ENCODE measurements at regions not wholly inside any gene's neighbourhood (a gene's known extent, or its start where the extent isn't known, plus 50 kb on each side); places are given as distances from the start of the nearest gene placed in this dataset.
"Not testable (repeated sequence)": the region's sequence is repeated elsewhere in the genome, so short reads cannot be mapped to it uniquely, and the experiment has no call there.

DNA sequence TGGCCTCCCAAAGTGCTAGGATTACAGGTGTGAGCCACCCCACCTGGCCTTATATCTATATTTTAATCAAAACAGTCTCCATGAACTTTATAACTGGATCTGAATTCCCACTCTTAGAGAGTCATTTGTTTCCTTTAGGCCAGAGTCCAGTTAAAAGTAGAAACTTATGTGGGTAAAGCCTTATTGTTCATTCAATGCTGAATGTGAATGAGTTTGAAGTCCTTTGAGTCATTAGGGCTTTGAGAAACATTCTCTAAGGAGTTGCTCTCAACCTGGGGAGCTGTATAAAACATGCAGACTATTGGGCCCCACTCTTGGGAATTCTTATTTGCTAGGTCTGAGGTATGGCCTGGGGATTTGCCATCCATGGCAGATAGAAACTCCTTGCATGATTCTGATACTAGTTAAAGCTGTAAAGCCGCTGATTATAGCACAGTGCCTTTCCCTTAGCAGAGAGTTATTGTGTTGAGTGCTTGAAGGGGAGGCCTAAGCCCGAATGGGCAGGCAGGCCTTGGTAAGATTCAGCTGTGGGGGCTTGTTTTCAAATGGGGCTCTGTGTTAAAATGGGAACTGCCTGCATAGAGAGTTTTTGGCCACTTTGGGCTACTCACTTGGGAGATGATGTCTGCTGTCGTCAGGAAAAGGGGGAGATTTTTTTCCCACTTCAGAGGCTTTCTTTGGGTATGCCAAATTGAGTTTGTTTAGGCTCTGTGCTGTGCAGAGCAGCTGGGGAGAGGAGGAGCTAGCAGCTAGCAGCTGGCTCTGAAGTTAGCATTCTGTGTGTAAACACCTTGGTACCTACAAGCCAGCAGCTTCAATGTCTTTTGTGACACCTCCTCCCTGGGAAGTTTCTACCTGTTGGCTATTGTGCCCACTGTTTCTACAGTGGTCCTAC lies 117.5 kb downstream of the DACT1 start:
- DNase-seq: no peak

DNA sequence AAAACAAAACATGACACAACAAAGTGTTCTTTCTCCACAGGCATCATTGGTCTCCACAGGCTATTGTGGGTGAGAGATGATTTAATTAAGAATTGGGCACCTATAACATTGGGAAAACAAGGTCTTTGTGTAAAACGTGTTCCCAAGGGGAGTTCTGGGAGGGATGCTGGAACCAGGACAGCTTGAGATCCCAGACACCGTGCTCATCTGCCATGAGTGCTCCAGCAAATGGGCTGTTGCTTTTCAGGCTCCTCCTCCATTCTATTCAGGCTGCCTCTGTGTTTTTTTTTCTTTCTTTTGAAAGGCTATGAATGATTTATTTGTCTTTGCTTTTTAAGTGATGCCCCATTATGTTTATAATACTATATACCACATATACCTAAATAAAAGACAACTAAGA lies 122.4 kb downstream of the DACT1 start:
- DNase-seq: no peak

DNA sequence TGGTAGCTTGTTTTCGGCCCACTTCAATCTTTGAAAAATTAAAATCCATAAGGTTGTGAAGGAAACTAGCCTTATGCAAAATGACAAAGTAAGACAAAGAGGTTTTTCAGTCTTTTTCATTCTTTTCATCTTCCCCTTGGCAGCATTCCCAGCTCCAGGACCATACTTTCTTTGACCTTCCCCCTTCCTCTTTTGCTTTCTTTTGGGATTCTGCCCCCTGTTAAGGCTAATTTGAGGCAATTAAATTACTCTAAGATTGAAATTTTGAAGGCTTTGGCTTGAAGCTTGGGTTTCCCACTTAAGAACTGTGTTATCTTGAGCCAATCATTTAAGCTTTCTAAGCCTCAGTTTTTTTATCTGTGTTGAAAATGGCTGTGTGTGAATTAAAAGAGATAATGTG lies 124.9 kb downstream of the DACT1 start:
- no peak for DNase-seq

DNA sequence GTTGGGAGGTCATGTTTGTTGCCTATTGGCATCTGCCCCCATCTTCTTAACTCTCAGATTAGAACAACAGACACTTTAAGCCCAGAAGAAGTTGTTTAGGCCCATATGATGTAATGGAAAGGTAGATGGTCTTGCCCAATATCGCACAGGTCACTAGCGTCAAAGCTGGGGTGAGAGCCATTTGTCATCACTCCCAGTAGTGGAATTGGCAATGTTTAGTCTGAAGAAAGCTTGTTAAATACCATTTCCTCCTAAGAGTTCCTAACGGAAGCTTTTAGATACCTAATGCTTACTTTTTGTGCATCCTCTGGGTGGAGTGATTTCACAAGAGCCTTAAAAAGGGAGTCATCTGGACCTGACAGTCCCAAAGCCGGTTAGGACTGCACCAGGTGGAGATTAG lies 125.4 kb downstream of the DACT1 start:
- DNase-seq: no peak

DNA sequence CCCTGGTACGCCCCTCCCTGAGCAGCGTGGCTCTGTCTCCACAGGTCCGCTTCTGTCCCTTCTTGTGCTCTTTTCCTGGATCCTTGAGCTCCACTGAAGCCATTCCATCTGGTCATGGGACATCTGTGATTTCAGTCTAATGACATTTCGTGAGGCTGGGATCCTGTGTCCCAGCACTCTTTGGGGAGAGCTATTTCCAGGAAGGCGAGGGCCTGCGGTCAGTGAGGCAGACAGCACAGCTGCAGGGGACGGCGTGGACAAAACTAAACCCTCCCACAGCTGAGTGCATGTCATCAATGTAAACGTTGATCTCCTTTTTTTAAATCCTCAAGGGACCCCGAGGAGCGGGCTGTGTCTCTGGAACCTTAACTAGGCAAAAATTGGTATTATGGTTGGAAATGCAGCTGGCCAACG lies 127.7 kb downstream of the DACT1 start:
- DNase-seq: no peak

DNA sequence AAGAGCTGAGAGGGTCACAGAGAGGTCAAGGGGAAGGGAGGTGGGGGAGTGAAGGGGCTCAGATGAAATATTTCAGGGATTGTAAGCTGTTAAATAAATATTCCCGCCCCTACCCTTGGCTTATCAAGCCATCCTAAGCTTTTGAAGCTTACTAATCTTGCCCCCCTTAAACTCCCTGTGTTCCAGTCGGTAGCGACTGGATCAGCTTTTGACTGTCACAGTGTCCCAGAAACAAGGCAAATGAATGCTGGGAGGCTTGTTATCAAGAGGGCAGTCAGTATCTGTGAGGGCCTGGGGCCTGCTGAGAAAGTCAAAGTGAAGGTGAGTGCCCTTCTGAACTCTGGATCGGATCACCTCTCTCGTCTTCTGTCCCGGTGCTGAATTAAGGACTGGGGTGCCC lies 128.1 kb downstream of the DACT1 start:
- DNase-seq: no peak

DNA sequence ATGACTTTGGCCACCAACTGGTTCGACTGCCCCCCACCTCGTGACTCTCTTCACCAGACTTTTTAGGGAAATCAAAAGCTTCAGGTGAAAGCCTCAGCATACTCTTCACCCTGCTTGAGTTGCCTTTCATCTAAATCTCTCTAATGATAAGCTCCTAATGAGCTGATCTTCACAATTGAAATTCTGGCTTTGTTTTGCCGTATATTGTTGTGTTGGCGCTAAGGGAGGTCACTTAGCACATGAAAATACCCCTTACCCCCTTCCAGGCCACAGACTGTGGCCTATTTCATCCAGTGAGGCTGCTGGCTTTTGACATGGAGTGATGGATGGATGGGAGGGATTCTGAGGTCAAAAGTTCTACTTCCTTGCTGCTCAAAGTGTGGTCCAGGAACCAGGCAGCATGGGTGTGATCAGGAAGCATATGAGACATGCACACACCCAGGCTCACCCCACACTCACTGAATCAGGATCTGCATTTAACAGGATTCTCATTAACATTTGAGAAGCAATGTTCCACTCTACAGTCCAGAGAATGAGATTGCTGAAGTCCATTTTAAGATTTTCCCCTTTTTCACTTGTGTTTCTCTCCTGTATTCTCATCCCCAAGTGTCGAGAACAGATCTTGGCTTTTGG lies 131.4 kb downstream of the DACT1 start:
- DNase-seq: no peak

DNA sequence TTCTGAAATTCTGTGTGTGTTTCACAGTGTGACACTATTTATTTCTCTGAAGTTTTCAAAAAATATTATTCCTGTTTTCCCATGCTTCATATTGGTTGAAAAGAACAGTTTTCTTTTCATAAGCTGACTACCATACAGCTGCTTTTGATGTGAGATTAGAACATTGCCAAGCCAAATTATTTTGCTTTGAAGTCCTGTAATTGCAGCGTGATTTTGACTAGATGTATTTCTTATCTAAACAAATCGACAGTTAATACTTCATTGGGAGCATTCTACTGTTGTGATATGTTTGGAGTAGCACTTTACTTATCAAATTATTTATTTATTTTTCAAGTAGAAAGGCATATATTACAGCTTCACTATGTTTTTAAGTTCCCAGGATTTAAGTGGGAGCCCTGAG lies 132.0 kb downstream of the DACT1 start:
- no peak for DNase-seq

DNA sequence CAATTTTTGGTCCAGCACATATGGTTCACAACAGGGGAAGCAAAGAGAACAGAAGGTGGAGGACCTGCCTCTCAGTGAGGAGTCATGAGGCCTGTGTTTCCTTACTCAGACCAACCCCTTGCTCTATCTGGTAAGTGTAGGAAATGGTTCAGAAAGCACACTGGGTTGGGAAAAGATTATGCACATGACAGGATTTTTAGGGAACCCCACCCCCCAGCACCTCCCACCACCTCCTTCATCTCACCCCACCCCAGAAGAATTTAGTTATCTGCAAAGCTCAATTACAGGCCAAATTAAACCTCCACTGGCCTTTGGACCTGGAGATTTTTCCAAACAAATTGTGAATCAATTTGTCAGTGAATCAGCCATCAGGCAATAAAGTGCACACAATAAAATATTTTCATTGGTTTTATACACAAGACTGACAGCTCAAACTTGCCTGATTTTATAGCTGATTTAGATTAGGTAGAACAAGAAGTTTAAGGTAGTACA lies 132.8 kb downstream of the DACT1 start:
- no peak for DNase-seq

DNA sequence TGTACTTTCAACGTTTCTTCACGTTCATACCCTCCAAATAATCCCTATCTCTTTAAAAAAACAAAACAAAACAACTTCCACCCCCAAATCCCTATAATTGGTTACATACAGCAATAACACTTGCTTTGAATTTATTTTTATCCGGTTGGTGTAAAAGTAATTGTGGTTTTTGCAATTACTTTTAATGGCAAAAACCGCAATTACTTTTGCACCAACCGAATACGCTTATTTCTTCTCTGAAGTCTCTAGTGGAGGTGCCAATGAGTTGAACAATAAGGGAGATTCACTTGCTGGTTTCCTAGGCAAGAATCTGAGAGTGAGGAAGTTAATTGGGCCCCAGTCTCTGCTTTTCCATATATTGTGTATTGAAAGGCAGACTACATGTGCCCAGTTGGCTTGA lies 133.3 kb downstream of the DACT1 start:
- no peak for DNase-seq

DNA sequence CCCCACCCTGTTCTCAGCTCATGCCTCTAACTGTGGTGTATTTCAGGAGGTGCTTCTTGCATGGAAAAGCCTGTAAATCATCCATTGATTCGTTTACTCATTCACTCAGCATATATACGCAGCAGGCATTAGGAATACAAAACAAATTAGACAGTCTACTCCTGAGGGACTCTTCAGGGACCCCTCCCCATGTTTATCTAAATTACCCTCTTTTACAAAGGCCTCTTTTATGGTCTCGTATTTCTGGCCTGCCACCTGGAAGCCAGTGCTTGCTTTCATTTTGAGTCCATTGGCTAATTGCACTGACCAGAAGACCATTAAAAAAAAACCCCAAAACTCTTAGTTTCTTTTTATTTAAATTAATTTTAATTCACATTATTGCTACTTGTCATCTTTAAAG lies 134.4 kb downstream of the DACT1 start:
- no peak for DNase-seq

DNA sequence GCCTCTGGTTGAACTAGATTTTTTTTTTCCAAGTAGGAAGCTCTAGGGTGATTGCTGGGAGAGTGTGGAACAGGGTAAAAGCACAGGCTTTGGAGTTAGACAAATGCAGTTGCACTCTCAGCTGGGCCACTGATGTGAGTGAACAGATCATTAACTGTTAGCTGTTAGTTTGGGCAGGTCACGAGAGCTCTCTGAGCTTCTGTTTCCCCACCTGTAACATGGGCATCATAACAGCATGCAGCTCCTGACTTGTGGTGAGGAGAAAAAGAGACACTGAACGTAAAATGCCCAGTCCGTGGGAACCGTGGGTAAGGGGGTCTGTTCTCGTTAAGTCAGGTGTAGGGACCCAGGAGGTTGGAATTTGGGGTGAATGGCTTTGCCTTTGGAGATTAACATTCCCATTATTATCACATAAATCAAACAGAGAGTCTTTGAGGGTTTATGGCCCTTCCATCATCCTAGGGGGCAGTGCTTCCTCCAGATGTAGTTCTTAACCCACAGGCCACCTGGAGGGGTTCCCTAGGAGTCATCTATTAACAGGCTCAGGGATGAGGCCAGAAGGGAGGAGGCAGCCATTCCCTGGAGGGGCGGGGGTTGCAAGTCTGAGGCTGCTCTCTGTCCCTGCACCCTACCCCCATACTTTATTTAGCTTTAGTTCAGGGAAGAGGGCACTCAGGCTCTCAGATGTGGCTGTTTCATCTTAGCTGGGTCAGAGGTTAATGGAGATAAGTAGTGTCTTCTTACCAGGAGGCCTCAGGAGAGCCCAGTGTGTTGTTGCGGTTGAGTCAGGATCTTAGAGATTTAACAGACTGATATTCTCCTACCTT lies 135.2 kb downstream of the DACT1 start:
- DNase-seq: no peak

DNA sequence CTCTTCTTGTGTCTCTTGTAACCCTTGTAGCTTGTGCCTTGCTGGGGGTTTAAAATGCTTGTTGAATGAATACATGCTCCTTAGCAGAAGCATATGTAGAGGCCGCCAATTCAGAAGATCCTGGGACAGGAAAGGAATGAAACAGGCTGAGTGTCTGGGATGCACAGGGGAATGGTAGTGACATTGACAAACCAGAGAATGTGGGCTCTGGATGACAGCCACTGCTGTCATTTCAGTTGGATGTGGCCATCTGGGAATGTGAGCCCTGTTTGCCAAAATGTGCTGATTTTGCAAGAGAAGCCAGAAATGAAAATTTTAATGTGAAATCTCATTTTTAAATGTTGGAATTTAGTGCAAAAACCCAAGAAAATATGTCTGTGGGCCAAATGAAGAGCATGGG lies 136.8 kb downstream of the DACT1 start:
- no peak for DNase-seq

DNA sequence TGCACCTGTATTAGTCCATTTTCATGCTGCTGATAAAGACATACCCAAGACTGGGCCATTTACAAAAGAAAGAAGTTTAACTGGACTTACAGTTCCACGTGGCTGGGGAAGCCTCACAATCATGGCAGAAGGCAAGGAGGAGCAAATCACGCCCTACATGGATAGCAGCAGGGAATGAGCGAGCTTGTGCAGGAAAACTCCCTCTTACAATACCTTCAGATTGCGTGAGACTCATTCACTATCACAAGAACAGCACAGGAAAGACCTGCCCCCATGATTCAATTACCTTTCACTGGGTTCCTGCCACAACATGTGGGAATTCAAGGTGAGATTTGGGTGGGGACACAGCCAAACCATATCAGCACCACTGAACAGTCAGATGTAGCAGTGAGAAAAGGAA lies 137.4 kb downstream of the DACT1 start:
- not testable (repeated sequence) for DNase-seq

DNA sequence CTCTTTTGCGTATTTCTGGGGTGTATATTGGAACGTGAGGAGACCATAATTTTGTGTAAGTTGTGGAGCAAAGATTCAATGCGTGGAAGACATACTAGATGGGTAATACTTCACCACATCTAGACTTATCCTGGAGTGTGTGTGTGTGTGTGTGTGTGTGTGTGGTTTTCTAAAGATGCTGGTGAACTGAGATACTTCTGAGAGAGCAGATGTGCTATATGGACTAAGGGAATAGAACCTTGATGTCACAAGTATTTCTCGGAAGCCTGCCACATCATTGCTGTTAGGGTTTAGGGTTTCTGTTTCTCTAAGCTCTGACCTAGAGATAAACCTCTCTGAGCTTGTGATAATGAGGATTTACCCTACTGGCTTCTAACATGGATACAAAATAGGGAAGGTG lies 138.8 kb downstream of the DACT1 start:
- no peak for DNase-seq

DNA sequence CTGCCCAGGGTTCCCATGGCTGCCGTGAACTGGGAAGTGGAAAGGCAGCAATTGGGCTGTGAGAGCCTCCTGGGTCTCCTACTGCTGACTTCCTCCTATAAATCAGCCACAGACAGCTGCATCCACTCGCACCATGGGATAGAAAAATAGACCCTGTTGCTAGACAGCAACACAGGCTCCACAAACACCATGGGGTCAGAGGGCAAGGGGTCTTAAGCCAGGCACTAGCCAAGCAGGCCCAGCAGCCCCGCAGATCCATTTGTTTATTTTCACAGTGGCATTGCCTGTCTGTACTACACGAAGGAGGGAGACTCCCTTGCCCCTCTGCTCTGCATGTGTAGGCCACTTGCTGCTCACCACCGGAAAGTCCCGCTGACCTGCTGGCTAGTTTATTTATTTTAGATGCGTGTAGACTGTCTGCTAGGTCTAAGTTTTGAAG lies 139.8 kb downstream of the DACT1 start:
- DNase-seq: no peak

DNA sequence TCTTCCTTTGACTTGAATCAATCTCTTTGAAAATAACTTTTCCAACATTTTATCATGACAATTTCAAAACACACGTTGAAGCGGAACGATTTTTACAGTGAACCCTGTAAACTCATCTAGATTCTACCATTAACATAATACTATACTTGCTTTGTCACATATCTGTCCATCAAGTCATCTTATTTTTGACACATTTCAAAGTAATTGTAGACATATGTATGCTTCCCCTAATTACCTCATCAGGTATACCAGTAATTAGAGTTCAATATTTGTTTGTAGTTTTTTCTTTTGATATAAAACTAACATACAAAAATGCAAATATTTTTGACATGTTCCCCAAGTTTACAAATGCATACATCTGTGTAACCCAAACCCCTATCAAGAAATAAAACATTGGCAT lies 140.4 kb downstream of the DACT1 start:
- no peak for DNase-seq

DNA sequence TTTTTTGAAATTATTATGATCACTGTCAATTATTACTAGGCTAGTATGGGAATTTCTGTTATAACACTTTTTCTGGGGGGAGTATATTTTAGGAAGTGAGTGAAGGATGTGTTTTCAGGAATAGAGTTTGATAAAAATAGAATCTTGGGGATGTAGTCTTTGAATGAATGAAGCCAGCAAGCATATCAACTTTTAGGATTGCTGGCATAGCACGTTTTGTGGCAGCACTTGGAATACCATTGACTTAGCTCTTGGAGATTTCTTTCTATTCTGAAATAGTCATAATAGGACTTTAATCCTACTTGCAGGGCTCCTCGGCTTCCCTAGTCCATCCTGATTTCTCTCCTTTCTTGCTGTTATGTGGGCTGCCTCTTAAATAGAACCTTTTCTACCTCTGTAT lies 141.6 kb downstream of the DACT1 start:
- no peak for DNase-seq

DNA sequence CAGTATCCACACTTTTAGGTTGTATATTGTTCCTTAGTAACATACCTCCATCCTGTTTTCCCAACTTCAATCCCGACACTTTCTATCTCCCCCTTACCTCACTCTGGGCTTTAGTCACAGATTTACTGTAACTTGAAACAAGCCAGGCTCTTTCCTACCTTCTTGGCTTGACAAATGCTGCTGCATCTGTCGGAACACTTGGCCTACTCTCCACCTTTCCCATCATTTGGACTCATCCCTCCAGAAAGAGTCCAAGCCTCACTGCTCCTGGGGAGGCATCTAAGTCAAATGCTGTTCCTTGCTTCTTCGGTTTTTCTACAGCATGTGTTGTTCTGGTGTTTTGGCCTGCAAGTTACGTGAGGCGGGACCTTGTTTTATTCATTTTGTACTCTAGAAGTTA lies 142.4 kb downstream of the DACT1 start:
- DNase-seq: no peak

DNA sequence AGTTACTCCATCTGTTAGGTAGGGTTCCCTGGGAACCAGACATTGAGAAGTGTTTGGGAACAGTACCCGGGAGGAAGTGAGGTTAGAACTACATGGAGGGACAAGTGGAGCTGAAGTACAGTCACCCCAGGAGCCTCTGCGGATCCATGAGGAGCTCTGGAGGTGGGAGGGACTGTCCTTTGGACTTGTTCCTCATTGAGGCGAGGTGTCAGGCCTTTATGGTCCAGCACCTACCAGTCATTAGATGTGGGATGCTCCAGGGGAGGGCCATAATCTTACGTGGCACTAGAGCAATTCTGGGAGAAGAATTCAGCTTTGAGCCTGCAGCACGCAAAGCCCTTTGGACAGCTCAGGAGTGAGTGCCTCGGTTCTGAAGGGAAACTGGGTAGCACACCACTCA lies 142.8 kb downstream of the DACT1 start:
- DNase-seq: no peak

DNA sequence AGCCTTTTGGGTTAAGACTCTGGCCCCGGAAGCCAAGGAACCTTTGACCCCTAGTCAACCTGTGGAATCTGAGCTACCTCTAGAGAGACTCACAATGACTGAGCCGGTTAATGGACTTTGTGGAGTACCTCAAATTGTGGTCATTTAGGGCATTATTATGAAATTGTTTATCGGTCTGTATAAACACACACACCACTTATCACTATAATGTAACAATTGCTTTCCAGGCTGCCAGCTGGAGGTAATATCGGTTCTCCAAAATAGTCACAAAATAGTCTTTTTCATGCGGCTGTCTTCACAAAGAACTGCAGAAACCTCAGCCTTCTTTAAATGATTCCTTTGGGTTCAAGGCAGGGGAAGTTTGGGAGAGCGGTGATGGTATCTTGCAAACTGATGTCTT lies 144.2 kb downstream of the DACT1 start:
- no peak for DNase-seq

DNA sequence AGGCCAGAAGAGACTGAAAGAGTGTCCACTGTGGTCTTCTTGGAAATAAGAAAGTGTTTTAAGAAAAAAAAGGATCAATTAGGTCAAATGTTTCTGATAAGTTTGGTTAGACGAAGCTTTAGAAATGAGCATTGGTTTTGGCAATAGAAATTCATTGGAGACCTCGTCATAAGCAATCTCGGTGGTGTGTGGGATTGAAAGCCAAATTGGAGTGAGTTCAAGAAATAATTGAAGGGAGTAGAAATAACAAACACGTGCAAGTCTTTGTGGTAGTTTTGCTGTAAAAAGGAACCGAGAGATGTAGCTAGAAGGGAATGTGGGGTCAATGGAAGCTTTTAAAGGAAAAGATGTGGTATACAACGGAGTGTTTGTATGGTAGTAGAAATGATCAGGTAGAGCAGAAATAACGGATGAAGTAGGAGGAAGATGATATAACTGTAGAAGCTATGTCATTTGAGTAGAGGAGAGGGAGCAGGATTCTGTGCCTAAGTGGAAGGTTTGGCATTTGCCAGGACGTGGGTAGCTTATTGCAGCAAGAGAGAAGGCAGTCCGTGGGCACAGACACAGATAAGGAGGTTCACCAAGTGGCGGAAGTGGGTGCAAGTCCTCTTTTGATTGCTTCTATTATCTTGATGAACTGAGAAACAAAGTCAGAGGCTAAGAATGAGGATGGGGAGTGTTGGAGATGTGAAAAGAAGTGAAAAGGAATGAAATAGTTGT lies 146.2 kb downstream of the DACT1 start:
- no peak for DNase-seq

DNA sequence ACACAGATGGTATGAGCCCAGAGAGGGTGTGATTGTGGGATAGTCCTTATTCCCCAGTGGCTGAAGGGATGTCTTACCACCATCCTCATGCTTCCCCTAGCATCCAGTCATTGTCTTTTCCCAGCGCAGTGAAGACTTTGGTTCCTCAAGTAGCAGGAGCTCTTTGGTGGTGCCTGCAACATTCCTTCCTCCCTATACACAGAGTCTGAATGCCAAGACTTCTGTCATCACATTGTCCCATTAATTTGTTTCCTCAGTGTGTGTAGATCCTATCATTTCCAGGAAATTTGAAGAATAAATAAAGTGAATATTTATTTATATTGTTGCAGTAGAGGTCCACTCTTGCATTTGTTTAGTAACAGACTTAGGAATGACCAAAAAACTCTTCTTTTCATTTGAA lies 147.2 kb downstream of the DACT1 start:
- no peak for DNase-seq

All from midbrain (tissue), 1 donor.